K562 (cell line): ENCODE measurements at regions not wholly inside any gene's neighbourhood (a gene's known extent, or its start where the extent isn't known, plus 50 kb on each side); places are given as distances from the start of the nearest gene placed in this dataset.

Source experiments
- ATAC-seq: fragments of 200-7000 bp; cut with Tn5 transposase; 3 replicates; pipeline ENCODE4 v1.9.1; 2020; ENCODE audit warnings: moderate library complexity
- BruUV-seq: library from RNA; stranded (reverse); fragments of 400-500 nt; replicated peaks from 2 replicates; lab custom pipeline; 2021; lab: Mats Ljungman, UMichigan
- CTCF ChIA-PET: fragments of 300-600 bp; formaldehyde crosslinking; extraction: SDS; loops from one replicate; lab custom pipeline; 2021; ENCODE audit warnings: low intra/inter-chr PET ratio; lab: Yijun Ruan, JAX
- POLR2A ChIA-PET: fragments of 300-600, 350-650 bp; sonication (Branson Sonifier 250); formaldehyde crosslinking; extraction: SDS; loops from one replicate; lab custom pipeline; 2021; ENCODE audit warnings: antibody characterized with exemption, inconsistent platforms; lab: Yijun Ruan, JAX
- DNase-seq, 4 experiments: peaks; one replicate each; pipeline versions ENCODE4 v3.0.0 to v3.0.0-alpha.2; 2011 to 2018; ENCODE audit warnings: low spot score in 3 of 4, mixed read lengths in 3 of 4; ENCODE audit errors: extremely low read depth in 1 of 4
- FAIRE-seq: peaks from 2 replicates; lab custom pipeline; 2011; peaks lifted over from hg19 to GRCh38; lab: Jason Lieb, UNC
- H2AFZ ChIP-seq: 2 replicates; pipeline ENCODE4 v1.6.0; 2011; ENCODE audit warnings: low read depth, low read length, control low read depth, inconsistent platforms
- H3K27ac ChIP-seq: fragments of 200-600 bp; 3 replicates; pipeline ENCODE4 v1.8.0; 2011; ENCODE audit warnings: low read depth, mild to moderate bottlenecking, control low read depth, inconsistent platforms, low read length, moderate library complexity, mixed read lengths; ENCODE audit errors: extremely low read depth
- H3K27me3 ChIP-seq, 2 experiments: fragments of 300-600 bp in 1 of 2; 2 replicates in 1 of 2; 3 replicates in 1 of 2; pipeline versions ENCODE4 v1.6.0 to v1.8.0; 2011; ENCODE audit warnings: inconsistent platforms in 2 of 2, low read length in 2 of 2, mild to moderate bottlenecking in 1 of 2, mixed read lengths in 1 of 2, moderate library complexity in 1 of 2; ENCODE audit not compliant: control insufficient read depth in 2 of 2, insufficient read depth in 2 of 2
- H3K36me3 ChIP-seq: fragments of 300-600 bp; 3 replicates; pipeline ENCODE4 v1.8.0; 2011; ENCODE audit warnings: mild to moderate bottlenecking, low read length, inconsistent platforms; ENCODE audit not compliant: control insufficient read depth, insufficient read depth
- H3K4me1 ChIP-seq, 2 experiments: fragments of 200-600 bp in 1 of 2; replicated peaks in 1 of 2; 2 replicates in 1 of 2; 3 replicates in 1 of 2; pipeline versions ENCODE4 v1.5.1 to v1.8.0; 2011; ENCODE audit warnings: inconsistent platforms in 2 of 2, low read length in 2 of 2, mild to moderate bottlenecking in 1 of 2, mixed read lengths in 1 of 2, moderate library complexity in 1 of 2; ENCODE audit not compliant: control insufficient read depth in 2 of 2, insufficient read depth in 2 of 2
- H3K4me2 ChIP-seq: 2 replicates; pipeline ENCODE4 v1.6.1; 2011; ENCODE audit warnings: low read length, control low read depth, inconsistent platforms, mixed read lengths; ENCODE audit not compliant: insufficient read depth
- H3K4me3 ChIP-seq: fragments of 200-600 bp; sonication (generic), shearing (Covaris generic); 2 replicates; pipeline ENCODE4 v1.5.1; 2016; ENCODE audit warnings: control low read depth, inconsistent platforms
- H3K79me2 ChIP-seq: fragments of 200-600 bp; 3 replicates; pipeline ENCODE4 v1.8.0; 2011; ENCODE audit warnings: low read length, inconsistent platforms; ENCODE audit not compliant: control insufficient read depth, insufficient read depth
- H3K9ac ChIP-seq, 2 experiments: 2 replicates each; pipeline versions ENCODE4 v1.6.0 to v1.6.1; 2011; ENCODE audit warnings: low read depth in 2 of 2, low read length in 2 of 2, control low read depth in 1 of 2, inconsistent platforms in 1 of 2, mild to moderate bottlenecking in 1 of 2, mixed read lengths in 1 of 2; ENCODE audit not compliant: insufficient read depth in 1 of 2
- H3K9me1 ChIP-seq: one replicate; pipeline ENCODE4 v1.6.0; 2011; ENCODE audit warnings: inconsistent platforms, mild to moderate bottlenecking, low read length, moderate library complexity; ENCODE audit not compliant: control insufficient read depth, insufficient read depth
- H3K9me3 ChIP-seq: replicated peaks from 2 replicates; pipeline ENCODE4 v1.5.1; 2011; ENCODE audit warnings: low read depth, low read length, inconsistent platforms; ENCODE audit not compliant: control insufficient read depth, insufficient read depth
- H4K20me1 ChIP-seq: replicated peaks from 2 replicates; pipeline ENCODE4 v1.6.1; 2011; ENCODE audit warnings: low read length, inconsistent platforms, mixed read lengths; ENCODE audit not compliant: control insufficient read depth, insufficient read depth
- ARHGAP35 ChIP-seq: fragments of 450-650 bp; IDR thresholded peaks from 2 replicates; pipeline ENCODE4 v1.6.1; 2018; ENCODE audit not compliant: partially characterized antibody
- KDM5B ChIP-seq: fragments of 200-600 bp; sonication (generic); IDR thresholded peaks from 2 replicates; pipeline ENCODE4 v1.6.1; 2012; ENCODE audit warnings: low read depth, mild to moderate bottlenecking, moderate library complexity, low read length, control low read depth, inconsistent platforms; ENCODE audit not compliant: insufficient replicate concordance
- KLF6 ChIP-seq: fragments of 250-450 bp; sonication (Bioruptor Pico); IDR thresholded peaks from 2 replicates; pipeline ENCODE4 v1.4.0; 2020; ENCODE audit warnings: mild to moderate bottlenecking, moderate library complexity, borderline replicate concordance
- NELFE ChIP-seq: IDR thresholded peaks from 2 replicates; pipeline ENCODE4 v1.6.1; 2011; ENCODE audit warnings: mild to moderate bottlenecking; ENCODE audit not compliant: insufficient read depth, insufficient read length
- PHB2 ChIP-seq: fragments of 450-650 bp; IDR thresholded peaks from 2 replicates; pipeline ENCODE4 v1.6.1; 2017; ENCODE audit warnings: low read depth
- RBM34 ChIP-seq: fragments of 200-400 bp; formaldehyde crosslinking; IDR thresholded peaks from 2 replicates; pipeline ENCODE4 v1.6.1; 2018; ENCODE audit warnings: low read length, borderline replicate concordance; ENCODE audit not compliant: insufficient read depth
- SLC30A9 ChIP-seq: fragments of 250-450 bp; sonication (Bioruptor Pico); IDR thresholded peaks from 2 replicates; pipeline ENCODE4 v1.8.0; 2022; ENCODE audit warnings: mild to moderate bottlenecking, moderate library complexity
- TRIM28 ChIP-seq: fragments of 450-650 bp; IDR thresholded peaks from 2 replicates; pipeline ENCODE4 v1.6.1; 2017
- ZNF431 ChIP-seq: sonication (generic); formaldehyde crosslinking; IDR thresholded peaks from 2 replicates; pipeline ENCODE4 v1.8.0; 2022; ENCODE audit warnings: mild to moderate bottlenecking, missing genetic modification reagents
- ZSCAN32 ChIP-seq: fragments of 450-650 bp; formaldehyde crosslinking; IDR thresholded peaks from 2 replicates; pipeline ENCODE4 v1.4.0; 2020; ENCODE audit warnings: mild to moderate bottlenecking, moderate library complexity
- WGBS: fragments of 100-300 bp; shearing (Covaris generic); methylation state at CpG from one replicate; pipeline ENCODE4 v1.1.6; 2016; ENCODE audit warnings: low coverage, mixed read lengths; ENCODE audit not compliant: insufficient coverage; ENCODE audit errors: missing lambda C conversion rate; 5-methylcytosine and 5-hydroxymethylcytosine counted together
- in situ Hi-C: fragments of 300-500 bp; cut with MboI; formaldehyde crosslinking; loops from 4 replicates; pipeline ENCODE4 v1.15.0; 2018; ENCODE audit warnings: inconsistent platforms, mixed read lengths
- intact Hi-C: fragments of 100-400 bp; cut with micrococcal nuclease; formaldehyde crosslinking; loops from 2 replicates; pipeline ENCODE4 v1.14.2; 2022

DNA sequence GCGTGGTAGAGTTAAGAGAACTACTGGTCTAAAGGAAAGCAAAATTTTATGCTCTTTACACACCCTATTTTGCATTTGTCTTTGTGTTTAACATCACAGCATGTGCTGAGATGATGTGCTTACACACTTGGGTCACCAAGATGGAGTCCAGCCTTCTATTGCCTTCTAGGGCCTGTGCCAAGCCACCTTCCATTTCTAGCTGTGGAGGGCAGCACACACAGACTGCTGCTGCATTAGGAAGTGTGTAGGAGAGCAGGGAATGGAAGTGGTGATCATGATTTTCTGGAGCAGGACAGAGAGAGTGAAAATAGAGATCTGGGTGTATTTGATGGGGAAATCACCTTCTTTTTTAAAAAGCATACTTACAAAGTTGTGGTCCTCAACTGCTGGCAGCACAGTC, 191.6 kb downstream of the SOX4 start:
- TF ChIP-seq KDM5B, result no peak
- no peak for TF ChIP-seq RBM34
- TF ChIP-seq TRIM28, result no peak
- no peak for TF ChIP-seq ZNF431 (CRISPR knock-in tag)
- TF ChIP-seq ZSCAN32 (CRISPR knock-in tag), result no peak
- no peak for TF ChIP-seq ARHGAP35
- TF ChIP-seq SLC30A9 (CRISPR knock-in tag), result no peak
- no peak for TF ChIP-seq PHB2
- TF ChIP-seq NELFE, result no peak
- TF ChIP-seq KLF6 (CRISPR knock-in tag), result no peak
- ATAC-seq (no peak), DNase-seq (no peak), FAIRE-seq (no peak)
- BruUV-seq, result no TSS peak
- no peak overlapping the region for H3K27ac ChIP-seq
- no peaks in the 10 kb centered on the region for H3K9me3 ChIP-seq
- intact Hi-C loops (no loop called here), in situ Hi-C loops (no loop called here)
- no peak overlapping the region for H3K4me2 ChIP-seq
- ChIA-PET CTCF (no interaction called here), POLR2A (no interaction called here)
- H3K79me2 ChIP-seq, result no peaks in the 10 kb centered on the region
- no peaks in the 10 kb centered on the region for H3K9me1 ChIP-seq
- 0% methylated on average over 1 of the region's 1 CpG for WGBS
- no peak overlapping the region for H2AFZ ChIP-seq
- H3K36me3 ChIP-seq, result no peaks in the 10 kb centered on the region
- no peak overlapping the region for H3K4me3 ChIP-seq
- H3K4me1 ChIP-seq, result no peaks in the 10 kb centered on the region
- no peaks in the 10 kb centered on the region for H4K20me1 ChIP-seq
- peaks cover 0 to 2% of the 10 kb centered on the region in 2 experiments; a peak in 2 of 5 replicates for H3K27me3 ChIP-seq
- H3K9ac ChIP-seq, result no peak overlapping the region
